ENCODE measurements at regions not wholly inside any gene's neighbourhood (a gene's known extent, or its start where the extent isn't known, plus 50 kb on each side); places are given as distances from the start of the nearest gene placed in this dataset.
"Not testable (repeated sequence)": the region's sequence is repeated elsewhere in the genome, so short reads cannot be mapped to it uniquely, and the experiment has no call there.

GRCh38 chr11:56852131-56852530 lies 103.6 kb upstream of the OR9G4 start:
- no peak overlapping the region for H3K9ac ChIP-seq (ENCODE audit: low read length)
- H3K27me3 ChIP-seq (ENCODE audit: control insufficient read depth, insufficient read depth, low read length) = no peaks in the 10 kb centered on the region
- no peaks in the 10 kb centered on the region for H3K4me1 ChIP-seq (ENCODE audit: control insufficient read depth, insufficient read depth, low read length)
- H3K36me3 ChIP-seq (ENCODE audit: control insufficient read depth, insufficient read depth, low read length) = no peaks in the 10 kb centered on the region
- no peak overlapping the region for H3K4me3 ChIP-seq (ENCODE audit: low read length)
- no peak overlapping the region for H3K27ac ChIP-seq (ENCODE audit: low read depth, low read length)

DNA sequence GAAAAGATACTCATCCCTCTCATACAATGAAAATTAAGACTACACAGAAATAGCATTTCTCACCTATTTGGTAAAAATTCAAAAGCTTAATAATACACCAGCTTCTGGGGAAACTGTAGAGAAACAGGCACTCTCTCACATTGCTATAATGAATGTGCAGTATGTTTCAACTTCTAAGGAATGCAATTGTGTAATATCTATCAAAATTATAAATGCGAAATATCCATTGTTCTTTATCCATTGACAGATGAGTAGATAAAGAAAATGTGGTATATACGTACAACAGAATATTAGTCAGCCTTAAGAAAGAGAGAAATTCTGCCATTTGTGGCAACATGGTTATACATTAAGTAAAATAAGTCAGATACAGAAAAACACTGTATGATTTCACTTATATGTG lies 101.4 kb upstream of the OR9G4 start:
- H3K4me1 ChIP-seq (ENCODE audit: control insufficient read depth, insufficient read depth, low read length) = no peaks in the 10 kb centered on the region
- no peaks in the 10 kb centered on the region for H3K36me3 ChIP-seq (ENCODE audit: control insufficient read depth, insufficient read depth, low read length)
- H3K27me3 ChIP-seq (ENCODE audit: control insufficient read depth, insufficient read depth, low read length) = no peaks in the 10 kb centered on the region
- no peak overlapping the region for H3K4me3 ChIP-seq (ENCODE audit: low read length)
- H3K9ac ChIP-seq (ENCODE audit: low read length) = no peak overlapping the region
- no peak overlapping the region for H3K27ac ChIP-seq (ENCODE audit: low read depth, low read length)

- no peaks in the 10 kb centered on the region for H3K4me1 ChIP-seq (ENCODE audit: control insufficient read depth, insufficient read depth, low read length)
- H3K27me3 ChIP-seq (ENCODE audit: control insufficient read depth, insufficient read depth, low read length) = no peaks in the 10 kb centered on the region
- no peak overlapping the region for H3K9ac ChIP-seq (ENCODE audit: low read length)
- H3K4me3 ChIP-seq (ENCODE audit: low read length) = no peak overlapping the region
- no peaks in the 10 kb centered on the region for H3K36me3 ChIP-seq (ENCODE audit: control insufficient read depth, insufficient read depth, low read length)
- H3K27ac ChIP-seq (ENCODE audit: low read depth, low read length) = no peak overlapping the region
These were observed 100.8 kb upstream of the OR9G4 start for GRCh38 chr11:56849250-56849649.

DNA sequence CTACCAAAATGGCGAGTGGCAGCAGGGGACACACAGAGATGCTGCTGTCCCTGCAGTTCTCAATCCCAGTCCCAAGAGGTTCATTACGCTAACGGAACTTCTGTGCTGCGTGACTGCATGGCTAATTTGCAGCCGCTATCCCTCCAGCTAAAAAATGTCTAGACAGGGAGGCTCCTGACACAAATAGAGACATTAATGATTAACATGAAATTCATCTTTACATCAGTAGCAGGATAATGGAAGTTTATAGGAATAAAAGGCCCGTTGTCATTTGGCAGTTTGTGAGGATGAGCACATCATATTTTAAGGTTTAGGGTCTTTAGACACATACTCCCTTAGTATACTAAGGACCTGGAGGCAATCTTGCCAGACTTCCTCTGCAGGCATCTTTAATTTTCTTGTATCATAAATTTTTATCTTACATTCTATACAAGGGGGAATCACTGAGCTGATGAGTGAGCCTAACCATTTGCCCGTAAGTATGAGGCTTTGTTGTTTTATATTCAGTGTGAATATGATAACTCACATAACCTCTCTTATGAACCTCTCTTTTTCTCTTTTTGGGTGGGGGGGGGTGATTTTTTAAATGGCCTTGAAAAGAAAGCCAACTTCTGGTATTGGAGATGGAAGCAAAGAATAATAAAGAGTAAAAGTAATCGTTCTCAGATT lies 99.8 kb upstream of the OR9G4 start:
- no peak overlapping the region for H3K9ac ChIP-seq (ENCODE audit: low read length)
- no peaks in the 10 kb centered on the region for H3K27me3 ChIP-seq (ENCODE audit: control insufficient read depth, insufficient read depth, low read length)
- no peak overlapping the region for H3K27ac ChIP-seq (ENCODE audit: low read depth, low read length)
- no peak overlapping the region for H3K4me3 ChIP-seq (ENCODE audit: low read length)
- H3K36me3 ChIP-seq (ENCODE audit: control insufficient read depth, insufficient read depth, low read length) = no peaks in the 10 kb centered on the region
- H3K4me1 ChIP-seq (ENCODE audit: control insufficient read depth, insufficient read depth, low read length) = no peaks in the 10 kb centered on the region

GRCh38 chr11:56846631-56847576 lies 98.4 kb upstream of the OR9G4 start:
- no peaks in the 10 kb centered on the region for H3K4me1 ChIP-seq (ENCODE audit: control insufficient read depth, insufficient read depth, low read length)
- H3K27me3 ChIP-seq (ENCODE audit: control insufficient read depth, insufficient read depth, low read length) = no peaks in the 10 kb centered on the region
- H3K9ac ChIP-seq (ENCODE audit: low read length) = no peak overlapping the region
- H3K36me3 ChIP-seq (ENCODE audit: control insufficient read depth, insufficient read depth, low read length) = no peaks in the 10 kb centered on the region
- H3K4me3 ChIP-seq (ENCODE audit: low read length) = no peak overlapping the region
- H3K27ac ChIP-seq (ENCODE audit: low read depth, low read length) = no peak overlapping the region

DNA sequence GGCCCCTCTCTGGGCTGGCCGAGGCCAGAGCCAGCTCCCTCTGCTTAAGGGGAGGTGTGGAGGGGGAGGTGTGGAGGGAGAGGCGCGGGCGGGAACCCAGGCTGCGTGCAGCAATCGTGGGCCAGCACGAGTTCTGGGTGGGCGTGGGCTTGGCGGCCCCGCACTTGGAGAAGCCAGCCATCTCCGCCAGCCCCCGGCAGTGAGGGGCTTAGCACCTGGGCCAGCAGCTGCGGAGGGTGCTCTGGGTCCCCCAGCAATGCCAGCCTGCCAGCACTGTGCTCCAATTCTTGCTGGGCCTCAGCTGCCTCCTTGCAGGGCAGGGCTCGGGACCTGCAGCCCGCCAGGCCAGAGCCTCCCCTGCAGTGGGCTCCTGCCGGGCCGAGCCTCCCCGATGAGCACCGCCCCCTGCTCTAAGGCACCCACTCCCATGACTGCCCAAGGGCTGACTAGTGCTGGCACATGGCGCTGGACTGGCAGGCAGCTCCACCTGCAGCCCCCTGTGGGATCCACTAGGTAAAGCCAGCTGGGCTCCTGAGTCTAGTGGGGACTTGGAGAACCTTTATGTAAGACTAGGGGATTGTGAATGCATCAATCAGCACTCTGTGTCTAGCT lies 96.7 kb upstream of the OR9G4 start:
- Histone ChIP-seq H3K4me1 (ENCODE audit: control insufficient read depth, insufficient read depth, low read length) (no peaks in the 10 kb centered on the region), H3K9ac (ENCODE audit: low read length) (no peak overlapping the region), H3K27ac (ENCODE audit: low read depth, low read length) (no peak overlapping the region), H3K36me3 (ENCODE audit: control insufficient read depth, insufficient read depth, low read length) (no peaks in the 10 kb centered on the region), H3K27me3 (ENCODE audit: control insufficient read depth, insufficient read depth, low read length) (no peaks in the 10 kb centered on the region), H3K4me3 (ENCODE audit: low read length) (no peak overlapping the region)

DNA sequence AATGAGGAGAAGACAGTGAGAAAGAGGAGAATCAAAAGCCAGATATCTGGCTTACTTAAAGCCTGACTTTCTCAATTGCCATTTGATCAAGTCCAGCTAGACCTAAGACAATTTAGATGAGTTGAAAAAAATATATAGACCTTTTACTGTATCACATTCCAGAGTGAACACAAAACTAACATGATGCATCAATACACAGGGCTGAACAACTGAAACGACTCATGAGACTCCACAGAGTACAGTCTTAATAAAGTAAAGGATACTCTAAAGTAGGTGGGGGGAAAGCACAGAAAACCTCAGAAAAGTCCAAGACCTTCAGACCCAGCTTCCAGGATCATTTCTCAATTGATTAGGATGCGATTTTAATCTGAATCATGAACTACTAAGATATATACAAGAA lies 95.3 kb upstream of the OR9G4 start:
- no peaks in the 10 kb centered on the region for H3K27me3 ChIP-seq (ENCODE audit: control insufficient read depth, insufficient read depth, low read length)

DNA sequence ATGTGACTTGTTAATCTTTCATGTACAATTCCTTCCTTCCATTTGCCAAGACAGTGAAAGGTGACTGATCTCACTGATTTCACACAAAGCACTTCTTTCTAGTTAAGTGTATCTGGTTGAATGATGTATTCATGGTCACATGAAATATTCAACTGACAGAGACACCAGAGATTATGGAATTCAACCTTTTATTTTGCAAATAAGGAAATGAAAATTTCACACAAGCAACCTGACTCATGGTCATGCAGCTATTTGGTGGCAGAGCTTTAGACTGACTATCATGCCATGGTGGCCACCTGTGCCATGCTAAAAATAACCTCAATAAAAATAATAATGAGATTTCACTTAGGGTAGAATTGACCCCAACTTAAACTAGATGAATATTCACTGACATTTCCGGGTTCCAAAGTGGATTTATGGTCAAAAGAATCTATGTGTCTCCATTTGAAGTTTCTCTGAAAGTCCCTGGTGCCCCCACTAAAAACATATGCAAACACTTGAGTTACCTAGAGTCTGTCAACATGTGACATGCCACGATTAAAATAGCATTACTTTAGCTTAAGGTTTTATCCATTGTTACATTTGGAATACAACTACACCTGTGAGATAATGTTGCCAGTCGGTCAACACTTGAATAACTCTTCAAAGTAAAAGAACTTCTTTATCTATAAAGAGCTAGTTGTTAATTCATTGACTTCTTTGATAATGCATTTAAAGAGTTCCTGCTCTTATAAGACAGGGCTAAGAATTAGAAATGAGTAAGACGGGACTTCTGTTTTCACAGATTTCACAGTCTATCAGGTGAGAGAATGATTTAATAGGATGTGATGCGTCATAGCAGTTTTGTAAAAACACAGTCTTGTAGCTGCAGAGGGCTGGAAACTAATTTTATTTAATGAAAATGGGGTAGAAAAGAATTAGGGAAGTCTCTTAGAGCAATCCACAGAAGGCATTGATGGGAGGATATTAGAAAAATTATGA lies 94.6 kb upstream of the OR9G4 start:
- no peaks in the 10 kb centered on the region for H3K27me3 ChIP-seq (ENCODE audit: control insufficient read depth, insufficient read depth, low read length)
- H3K27ac ChIP-seq (ENCODE audit: low read depth, low read length) = no peak overlapping the region
- H3K4me3 ChIP-seq (ENCODE audit: low read length) = no peak overlapping the region
- H3K4me1 ChIP-seq (ENCODE audit: control insufficient read depth, insufficient read depth, low read length) = no peaks in the 10 kb centered on the region
- H3K36me3 ChIP-seq (ENCODE audit: control insufficient read depth, insufficient read depth, low read length) = no peaks in the 10 kb centered on the region
- no peak overlapping the region for H3K9ac ChIP-seq (ENCODE audit: low read length)

More for the DNA sequence above, 95.3 kb upstream of the OR9G4 start:
- H3K36me3 ChIP-seq (ENCODE audit: control insufficient read depth, insufficient read depth, low read length) = no peaks in the 10 kb centered on the region
- no peaks in the 10 kb centered on the region for H3K4me1 ChIP-seq (ENCODE audit: control insufficient read depth, insufficient read depth, low read length)
- no peak overlapping the region for H3K4me3 ChIP-seq (ENCODE audit: low read length)
- H3K27ac ChIP-seq (ENCODE audit: low read depth, low read length) = no peak overlapping the region
- no peak overlapping the region for H3K9ac ChIP-seq (ENCODE audit: low read length)

DNA sequence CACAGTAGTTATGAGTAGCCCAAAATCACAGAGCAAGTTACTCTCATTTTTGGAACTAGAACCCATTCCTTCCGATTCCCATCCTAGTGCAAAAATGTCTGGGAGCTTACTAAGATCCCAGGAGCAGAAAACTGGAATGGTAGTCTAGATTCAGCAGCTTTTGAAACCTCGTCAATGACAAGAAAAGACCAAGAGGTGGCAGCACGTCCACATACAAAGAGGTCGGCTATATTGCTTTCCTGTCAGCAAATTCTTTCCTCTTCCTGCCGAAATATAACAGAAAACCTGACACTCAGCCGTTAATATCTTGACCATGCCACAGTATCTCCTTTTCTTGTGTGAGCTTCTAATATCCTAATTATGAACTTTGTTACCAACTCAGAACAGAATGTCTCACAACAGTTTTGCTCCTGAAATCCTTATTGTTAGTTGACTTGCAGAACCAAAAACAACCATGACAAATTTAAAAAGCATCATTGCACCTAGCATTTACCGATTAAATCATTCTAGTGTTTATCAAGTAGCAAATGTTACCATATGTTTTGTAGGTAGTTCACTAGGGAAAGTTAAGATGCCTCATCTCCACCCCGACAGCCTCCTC lies 92.8 kb upstream of the OR9G4 start:
- Histone ChIP-seq H3K36me3 (ENCODE audit: control insufficient read depth, insufficient read depth, low read length) (no peaks in the 10 kb centered on the region), H3K27ac (ENCODE audit: low read depth, low read length) (no peak overlapping the region), H3K4me3 (ENCODE audit: low read length) (no peak overlapping the region), H3K4me1 (ENCODE audit: control insufficient read depth, insufficient read depth, low read length) (no peaks in the 10 kb centered on the region), H3K9ac (ENCODE audit: low read length) (no peak overlapping the region), H3K27me3 (ENCODE audit: control insufficient read depth, insufficient read depth, low read length) (no peaks in the 10 kb centered on the region)

DNA sequence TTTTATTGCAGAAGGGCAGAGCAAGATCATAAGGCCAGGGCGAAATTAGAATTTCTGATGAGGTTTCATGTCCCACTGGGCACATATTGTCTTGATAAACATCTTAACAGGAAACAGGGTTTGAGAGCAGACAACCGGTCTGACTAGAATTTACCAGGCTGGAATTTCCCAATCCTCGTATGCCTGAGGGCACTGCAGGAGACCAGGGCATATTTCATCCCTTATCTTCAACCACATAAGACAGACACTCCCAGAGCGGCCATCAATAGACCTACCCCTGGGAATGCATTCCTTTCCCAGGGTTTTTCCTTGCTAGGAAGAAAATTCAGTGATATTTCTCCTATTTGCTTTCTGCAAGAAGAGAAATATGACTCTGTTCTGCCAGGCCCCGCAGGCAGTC lies 78.9 kb upstream of the OR9G4 start:
- H3K36me3 ChIP-seq (ENCODE audit: control insufficient read depth, insufficient read depth, low read length); H3K27me3 ChIP-seq (ENCODE audit: control insufficient read depth, insufficient read depth, low read length); H3K4me1 ChIP-seq (ENCODE audit: control insufficient read depth, insufficient read depth, low read length); H3K27ac ChIP-seq (ENCODE audit: low read depth, low read length); H3K4me3 ChIP-seq (ENCODE audit: low read length); H3K9ac ChIP-seq (ENCODE audit: low read length): not testable (repeated sequence)

DNA sequence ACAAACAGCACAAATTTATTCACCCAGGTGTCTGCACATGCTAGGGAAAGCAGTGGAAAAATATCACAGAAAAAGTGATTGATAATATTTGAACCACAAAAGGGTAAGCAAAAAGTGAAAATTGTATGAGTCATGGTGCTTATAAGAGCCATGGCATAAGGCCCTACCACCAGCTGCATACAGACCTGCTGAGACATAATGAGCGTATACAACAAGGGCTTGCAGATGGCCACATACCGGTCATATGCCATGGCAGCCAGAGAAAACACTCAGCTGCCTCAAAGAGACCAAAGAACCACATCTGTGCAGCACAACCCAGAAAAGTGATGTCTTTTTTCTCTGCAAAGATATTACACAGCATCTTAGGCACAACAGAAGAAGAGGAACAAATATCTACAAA lies 71.4 kb upstream of the OR9G4 start:
- H3K4me3 ChIP-seq (ENCODE audit: low read length) = no peak overlapping the region
- H3K9ac ChIP-seq (ENCODE audit: low read length) = no peak overlapping the region
- H3K36me3 ChIP-seq (ENCODE audit: control insufficient read depth, insufficient read depth, low read length) = no peaks in the 10 kb centered on the region

More for the DNA sequence above, 71.4 kb upstream of the OR9G4 start:
- no peaks in the 10 kb centered on the region for H3K27me3 ChIP-seq (ENCODE audit: control insufficient read depth, insufficient read depth, low read length)
- no peaks in the 10 kb centered on the region for H3K4me1 ChIP-seq (ENCODE audit: control insufficient read depth, insufficient read depth, low read length)
- H3K27ac ChIP-seq (ENCODE audit: low read depth, low read length) = no peak overlapping the region

Measured in rectal smooth muscle tissue (tissue), 1 donor.